Uterus (tissue), 3 donors: ENCODE measurements at regions not wholly inside any gene's neighbourhood (a gene's known extent, or its start where the extent isn't known, plus 50 kb on each side); places are given as distances from the start of the nearest gene placed in this dataset.

Experiments
- DNase-seq, 2 donors: peaks; one replicate each; pipeline ENCODE4 v3.0.0-alpha.2; 2019 to 2020
- H3K27ac ChIP-seq, 2 donors: fragments of 200-600 bp; sonication (generic); 1 replicate in 1 of 2; 2 replicates in 1 of 2; pipeline ENCODE4 v1.5.1; 2016 to 2018
- H3K27me3 ChIP-seq, 2 donors: fragments of 200-600 bp; sonication (generic); one replicate each; pipeline ENCODE4 v1.5.1; 2018 to 2019; ENCODE audit warnings: control low read depth in 1 of 2
- H3K36me3 ChIP-seq, 2 donors: fragments of 200-600 bp; sonication (generic); one replicate each; pipeline ENCODE4 v1.5.1; 2019; ENCODE audit warnings: control low read depth in 1 of 2
- H3K4me1 ChIP-seq, 2 donors: fragments of 200-600 bp; sonication (generic); one replicate each; pipeline ENCODE4 v1.5.1; 2018 to 2019; ENCODE audit warnings: control low read depth in 1 of 2
- H3K4me3 ChIP-seq, 2 donors: fragments of 200-600 bp; sonication (generic); 1 replicate in 1 of 2; 2 replicates in 1 of 2; pipeline ENCODE4 v1.5.1; 2018 to 2019; ENCODE audit warnings: mild to moderate bottlenecking in 1 of 2
- H3K9me3 ChIP-seq, 2 donors: fragments of 200-600 bp; sonication (generic); one replicate each; pipeline ENCODE4 v1.5.1; 2019; ENCODE audit warnings: control low read depth in 1 of 2
- CTCF ChIP-seq, 4 experiments: fragments of 200-600 bp in 2 of 4; fragments of 450-650 bp in 2 of 4; sonication (generic) in 2 of 4; IDR thresholded peaks; one replicate each; pipeline ENCODE4 v1.5.1; 2016 to 2019; ENCODE audit warnings: antibody characterized with exemption in 4 of 4, mild to moderate bottlenecking in 2 of 4, moderate library complexity in 1 of 4
- POLR2A ChIP-seq, 2 donors: fragments of 450-650 bp; IDR thresholded peaks; one replicate each; pipeline ENCODE4 v1.6.1; 2016; ENCODE audit warnings: antibody characterized with exemption in 2 of 2, mild to moderate bottlenecking in 1 of 2, moderate library complexity in 1 of 2
- intact Hi-C: fragments of 100-400 bp; cut with DNase I; formaldehyde crosslinking; loops from one replicate; pipeline ENCODE4 v1.15.1; 2023; ENCODE audit warnings: low total_unique reads
- donor health status: DM: yes; HTN: yes; CAD: no.

GRCh38 chr6:48928937-48929336, 534.1 kb downstream of the MMUT start:
- Histone ChIP-seq H3K4me1 (no peaks in the 10 kb centered on the region), H3K9me3 (peaks cover 0 to 2% of the 10 kb centered on the region in 2 donors), H3K27ac (no peak overlapping the region), H3K27me3 (no peaks in the 10 kb centered on the region), H3K4me3 (no peak overlapping the region), H3K36me3 (no peaks in the 10 kb centered on the region)
- TF ChIP-seq CTCF (IDR thresholded peaks at IDR 0.05) (no peak), POLR2A (IDR thresholded peaks at IDR 0.05) (no peak)
- intact Hi-C loops, result no loop called here
- no peak for DNase-seq

- H3K9me3 ChIP-seq, result no peaks in the 10 kb centered on the region
- no peak for TF ChIP-seq POLR2A (IDR thresholded peaks at IDR 0.05)
- TF ChIP-seq CTCF (IDR thresholded peaks at IDR 0.05), result no peak
- H3K4me1 ChIP-seq, result no peaks in the 10 kb centered on the region
- no peak overlapping the region for H3K27ac ChIP-seq
- no peaks in the 10 kb centered on the region for H3K27me3 ChIP-seq
- H3K36me3 ChIP-seq, result no peaks in the 10 kb centered on the region
- DNase-seq, result no peak
- no peak overlapping the region for H3K4me3 ChIP-seq
- intact Hi-C loops, result no loop called here
These were observed 540.2 kb downstream of the MMUT start for GRCh38 chr6:48922837-48923236.

- H3K27me3 ChIP-seq, result no peaks in the 10 kb centered on the region
- no peaks in the 10 kb centered on the region for H3K9me3 ChIP-seq
- intact Hi-C loops, result no loop called here
- no peak for TF ChIP-seq POLR2A (IDR thresholded peaks at IDR 0.05)
- TF ChIP-seq CTCF (IDR thresholded peaks at IDR 0.05), result no peak
- no peaks in the 10 kb centered on the region for H3K36me3 ChIP-seq
- H3K4me1 ChIP-seq, result no peaks in the 10 kb centered on the region
- DNase-seq, result no peak
- no peak overlapping the region for H3K4me3 ChIP-seq
- no peak overlapping the region for H3K27ac ChIP-seq
These were observed 543.5 kb downstream of the MMUT start for GRCh38 chr6:48919555-48919954.

- H3K27me3 ChIP-seq, result no peaks in the 10 kb centered on the region
- intact Hi-C loops, result no loop called here
- H3K4me1 ChIP-seq, result no peaks in the 10 kb centered on the region
- no peak for DNase-seq
- no peak overlapping the region for H3K27ac ChIP-seq
- H3K4me3 ChIP-seq, result no peak overlapping the region
- no peaks in the 10 kb centered on the region for H3K36me3 ChIP-seq
- no peaks in the 10 kb centered on the region for H3K9me3 ChIP-seq
- TF ChIP-seq POLR2A (IDR thresholded peaks at IDR 0.05) (no peak), CTCF (IDR thresholded peaks at IDR 0.05) (no peak)
These were observed 545.8 kb downstream of the MMUT start for GRCh38 chr6:48917233-48917632.

- intact Hi-C loops, result no loop called here
- Histone ChIP-seq H3K4me3 (no peak overlapping the region), H3K9me3 (no peaks in the 10 kb centered on the region), H3K27me3 (no peaks in the 10 kb centered on the region), H3K36me3 (no peaks in the 10 kb centered on the region), H3K27ac (no peak overlapping the region), H3K4me1 (no peaks in the 10 kb centered on the region)
- no peak for TF ChIP-seq CTCF (IDR thresholded peaks at IDR 0.05)
- no peak for TF ChIP-seq POLR2A (IDR thresholded peaks at IDR 0.05)
- DNase-seq, result no peak
These were observed 546.4 kb downstream of the MMUT start for GRCh38 chr6:48916607-48917006.
